GM12878 (cell line): ENCODE measurements at regions not wholly inside any gene's neighbourhood (a gene's known extent, or its start where the extent isn't known, plus 50 kb on each side); places are given as distances from the start of the nearest gene placed in this dataset.

Experiments used
- ATAC-seq: fragments of 200-7000 bp; cut with Tn5 transposase; 3 replicates; pipeline ENCODE4 v1.9.1; 2020; ENCODE audit warnings: mild to moderate bottlenecking, moderate library complexity
- BruUV-seq: library from RNA; stranded (reverse); fragments of 400-500 nt; replicated peaks from 2 replicates; lab custom pipeline; 2021; lab: Mats Ljungman, UMichigan
- CTCF ChIA-PET: fragments of 300-600 bp; sonication (Branson Sonifier 250); formaldehyde crosslinking; extraction: SDS; loops from one replicate; lab custom pipeline; 2021; ENCODE audit warnings: inconsistent platforms; lab: Yijun Ruan, JAX
- POLR2A ChIA-PET: fragments of 350-600 bp; formaldehyde crosslinking; extraction: SDS; loops from one replicate; lab custom pipeline; 2021; ENCODE audit warnings: inconsistent platforms; lab: Charles Lee
- RAD21 ChIA-PET: fragments of 300-600 bp; sonication (Branson Sonifier 250); formaldehyde crosslinking; loops from one replicate; lab custom pipeline; 2023; ENCODE audit warnings: antibody characterized with exemption; ENCODE audit not compliant: unreplicated experiment; lab: Charles Lee
- SMC1A ChIA-PET: fragments of 300-600 bp; sonication (Branson Sonifier 250); formaldehyde crosslinking; loops from one replicate; lab custom pipeline; 2023; ENCODE audit not compliant: unreplicated experiment, uncharacterized antibody; lab: Charles Lee
- DNase-seq: peaks from one replicate; pipeline ENCODE4 v3.0.0-alpha.2; 2011; ENCODE audit warnings: low read depth, low spot score
- FAIRE-seq: peaks from 3 replicates; lab custom pipeline; 2011; peaks lifted over from hg19 to GRCh38; lab: Jason Lieb, UNC
- H2AFZ ChIP-seq: 2 replicates; pipeline ENCODE4 v1.6.0; 2011; ENCODE audit warnings: low read depth, low read length, control low read depth; ENCODE audit not compliant: control insufficient read depth
- H3K27ac ChIP-seq: 2 replicates; pipeline ENCODE4 v1.5.1; 2011; ENCODE audit warnings: control low read depth; ENCODE audit not compliant: control insufficient read depth, insufficient read depth
- H3K27me3 ChIP-seq, 2 experiments: replicated peaks in 1 of 2; 2 replicates each; pipeline versions ENCODE4 v1.6.0 to v1.6.1; 2011; ENCODE audit warnings: low read length in 1 of 2; ENCODE audit not compliant: control insufficient read depth in 2 of 2, insufficient read depth in 2 of 2
- H3K36me3 ChIP-seq, 2 experiments: 2 replicates each; pipeline ENCODE4 v1.5.1; 2011; ENCODE audit warnings: low read length in 1 of 2; ENCODE audit not compliant: control insufficient read depth in 2 of 2, insufficient read depth in 2 of 2
- H3K4me1 ChIP-seq: 2 replicates; pipeline ENCODE4 v1.6.1; 2011; ENCODE audit warnings: mild to moderate bottlenecking, low read length, moderate library complexity, mixed read lengths; ENCODE audit not compliant: control insufficient read depth, insufficient read depth
- H3K4me2 ChIP-seq: 2 replicates; pipeline ENCODE4 v1.6.0; 2011; ENCODE audit warnings: control low read depth; ENCODE audit not compliant: control insufficient read depth, insufficient read depth
- H3K4me3 ChIP-seq: fragments of 200-600 bp; sonication (generic); 2 replicates; pipeline ENCODE4 v1.5.1; 2016
- H3K79me2 ChIP-seq: 2 replicates; pipeline ENCODE4 v1.6.0; 2011; ENCODE audit warnings: low read length; ENCODE audit not compliant: control insufficient read depth, insufficient read depth
- H3K9ac ChIP-seq: 2 replicates; pipeline ENCODE4 v1.8.0; 2011; ENCODE audit warnings: low read length, control low read depth, mixed read lengths; ENCODE audit not compliant: control insufficient read depth, insufficient read depth
- H3K9me3 ChIP-seq: replicated peaks from 3 replicates; pipeline ENCODE4 v1.5.1; 2011; ENCODE audit warnings: mild to moderate bottlenecking, low read length; ENCODE audit not compliant: control insufficient read depth, insufficient read depth
- H4K20me1 ChIP-seq: 2 replicates; pipeline ENCODE4 v1.6.0; 2011; ENCODE audit not compliant: control insufficient read depth, insufficient read depth
- CBFB ChIP-seq: IDR thresholded peaks from 2 replicates; pipeline ENCODE4 v1.6.1; 2016; ENCODE audit warnings: antibody characterized with exemption, low read depth
- GABPA ChIP-seq: IDR thresholded peaks from 2 replicates; pipeline ENCODE4 v1.6.1; 2014; ENCODE audit warnings: antibody characterized with exemption, low read depth, mild to moderate bottlenecking, inconsistent platforms
- MEF2B ChIP-seq: fragments of 450-650 bp; IDR thresholded peaks from 2 replicates; pipeline ENCODE4 v1.6.1; 2018; ENCODE audit warnings: mild to moderate bottlenecking, moderate library complexity; ENCODE audit not compliant: partially characterized antibody, poor library complexity, severe bottlenecking
- MTA2 ChIP-seq: fragments of 450-650 bp; IDR thresholded peaks from 2 replicates; pipeline ENCODE4 v1.6.1; 2016; ENCODE audit warnings: low read depth, mild to moderate bottlenecking, moderate library complexity
- NBN ChIP-seq: fragments of 450-650 bp; IDR thresholded peaks from 2 replicates; pipeline ENCODE4 v1.6.1; 2016
- PRDM15 ChIP-seq: fragments of 450-650 bp; formaldehyde crosslinking; IDR thresholded peaks from 2 replicates; pipeline ENCODE4 v1.4.0; 2020; ENCODE audit warnings: mild to moderate bottlenecking, moderate library complexity
- SP1 ChIP-seq: IDR thresholded peaks from one replicate; pipeline ENCODE4 v1.6.1; 2011; ENCODE audit warnings: low read depth, low read length
- SREBF1 ChIP-seq: IDR thresholded peaks from 2 replicates; pipeline ENCODE4 v1.6.1; 2012; ENCODE audit warnings: mild to moderate bottlenecking, low read length
- ZNF217 ChIP-seq: fragments of 450-650 bp; IDR thresholded peaks from 2 replicates; pipeline ENCODE4 v1.6.1; 2017; ENCODE audit warnings: antibody characterized with exemption, mild to moderate bottlenecking
- ZSCAN29 ChIP-seq: fragments of 450-650 bp; IDR thresholded peaks from 2 replicates; pipeline ENCODE4 v1.6.1; 2017; ENCODE audit warnings: mild to moderate bottlenecking, moderate library complexity
- WGBS: methylation state at CpG from one replicate; pipeline ENCODE4 v1.1.6; 2016; ENCODE audit warnings: low lambda C conversion rate; ENCODE audit not compliant: insufficient replicate concordance, insufficient coverage; ENCODE audit errors: missing lambda C conversion rate; 5-methylcytosine and 5-hydroxymethylcytosine counted together
- in situ Hi-C: fragments of 300-500 bp; cut with MboI; formaldehyde crosslinking; loops from 9 replicates; pipeline ENCODE4 v1.14.3; 2018; ENCODE audit warnings: mixed read lengths
- intact Hi-C: fragments of 100-400 bp; cut with micrococcal nuclease; formaldehyde crosslinking; loops from one replicate; pipeline ENCODE4 v1.14.2; 2022; ENCODE audit not compliant: unreplicated experiment

DNA sequence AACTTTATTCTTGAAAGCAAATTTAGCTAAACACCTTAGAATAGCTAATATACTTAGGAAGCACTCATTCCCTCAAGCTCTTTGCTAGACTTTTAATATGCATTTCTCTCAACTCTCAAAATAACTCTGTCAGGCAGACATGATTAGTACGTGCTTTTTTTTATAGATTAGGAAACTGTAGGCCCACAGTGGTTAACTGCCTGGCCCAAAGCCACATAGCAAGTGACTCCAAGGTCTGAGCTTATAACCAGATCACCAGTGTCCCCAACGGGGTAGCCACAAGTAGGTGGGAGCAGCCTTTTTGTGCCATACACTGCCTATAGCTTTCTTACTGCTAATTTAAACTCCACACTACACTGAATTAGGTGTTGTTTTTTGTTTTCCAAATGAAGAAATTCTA lies 576.8 kb downstream of the METTL4 start:
- POLR2A ChIA-PET: no interaction called here
- no TSS peak for BruUV-seq
- intact Hi-C loops: no loop called here
- TF ChIP-seq PRDM15 (CRISPR knock-in tag) (no peak), ZSCAN29 (no peak), MTA2 (no peak), NBN (no peak), CBFB (no peak), SREBF1 (no peak), MEF2B (no peak), GABPA (no peak), SP1 (no peak), ZNF217 (no peak)
- Histone ChIP-seq H3K9me3 (no peaks in the 10 kb centered on the region), H3K4me3 (no peak overlapping the region), H3K4me1 (no peaks in the 10 kb centered on the region), H3K4me2 (no peak overlapping the region), H3K27ac (no peak overlapping the region), H4K20me1 (no peaks in the 10 kb centered on the region), H3K27me3 (no peaks in the 10 kb centered on the region; a peak in 1 of 4 replicates), H3K79me2 (no peaks in the 10 kb centered on the region), H2AFZ (no peak overlapping the region), H3K36me3 (no peaks in the 10 kb centered on the region), H3K9ac (no peak overlapping the region)
- SMC1A ChIA-PET: no interaction called here
- FAIRE-seq (no peak), DNase-seq (no peak), ATAC-seq (no peak)
- in situ Hi-C loops: no loop called here
- 0% methylated on average over 2 of the region's 2 CpGs for WGBS
- RAD21 ChIA-PET: no interaction called here
- CTCF ChIA-PET: no interaction called here
